ENCODE measurements at regions not wholly inside any gene's neighbourhood (a gene's known extent, or its start where the extent isn't known, plus 50 kb on each side); places are given as distances from the start of the nearest gene placed in this dataset.

DNA sequence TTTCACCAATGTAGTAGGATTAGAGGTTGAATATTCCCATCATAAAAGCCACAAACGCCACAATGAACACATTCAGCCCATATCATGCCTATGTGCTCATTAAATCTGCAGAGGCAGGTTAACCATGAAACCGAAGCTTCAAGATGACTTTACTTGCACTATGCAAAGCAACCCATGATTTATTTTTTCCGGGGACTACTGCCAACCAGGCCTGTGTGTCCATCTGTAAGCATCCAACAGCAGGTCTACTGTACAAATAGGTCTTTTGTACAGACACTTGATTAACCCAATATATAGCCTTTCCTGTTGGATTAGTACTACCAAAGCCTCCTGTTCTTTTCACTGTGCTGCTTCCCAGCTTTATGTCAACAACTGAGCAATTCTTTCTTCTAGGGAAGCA is 104.9 kb upstream of the CDH10 start:
- intact Hi-C loops (cut with micrococcal nuclease) = no loop called here
- CTCF ChIA-PET = no interaction called here
- Mint-ChIP-seq H3K36me3 (ENCODE audit: low read depth) (no peaks in the 10 kb centered on the region), H3K4me1 (ENCODE audit: low read depth) (no peaks in the 10 kb centered on the region), H3K27ac (no peak overlapping the region), H3K4me3 (no peak overlapping the region), H3K27me3 (ENCODE audit: low read depth) (no peaks in the 10 kb centered on the region), H3K9me3 (peaks cover 24% of the 10 kb centered on the region)
- DNase-seq = no peak

DNA sequence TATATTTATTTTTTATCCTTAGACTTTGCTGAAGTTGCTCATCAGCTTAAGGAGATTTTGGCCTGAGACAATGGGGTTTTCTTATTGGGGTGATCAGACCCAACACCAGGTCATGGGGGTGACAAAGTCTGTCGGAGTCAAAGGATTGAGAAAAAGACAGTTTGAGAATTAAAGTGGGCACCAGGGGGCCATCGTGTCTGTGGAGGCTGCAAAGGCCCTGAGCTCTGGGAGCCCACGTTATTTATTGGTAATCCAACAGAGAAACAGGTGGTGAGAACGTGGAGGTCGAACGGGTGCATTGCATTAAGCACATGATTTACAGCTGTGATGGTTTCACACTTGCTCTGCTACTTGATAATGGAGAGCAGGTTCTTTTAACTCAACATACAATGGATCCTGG is 102.5 kb upstream of the CDH10 start:
- CTCF ChIA-PET = no interaction called here
- intact Hi-C loops (cut with micrococcal nuclease) = no loop called here

DNA sequence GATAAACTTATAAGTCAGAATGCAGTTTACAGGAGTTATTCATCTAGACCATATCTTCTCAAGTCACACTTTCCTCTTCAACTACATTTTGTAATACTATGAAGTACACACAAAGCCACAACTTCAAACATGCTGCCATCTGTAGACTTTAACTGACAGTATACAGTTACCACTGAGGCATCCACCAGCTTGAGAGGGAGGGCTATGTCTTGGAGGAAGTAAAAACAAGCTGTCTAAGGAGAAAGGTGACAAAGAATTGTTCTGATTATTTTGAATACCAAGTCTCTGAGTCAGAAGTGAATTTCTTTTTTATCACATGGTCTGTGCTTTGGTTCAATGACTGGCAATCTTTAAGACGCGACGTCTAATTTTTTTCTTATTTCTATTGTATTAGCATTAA is 97.6 kb upstream of the CDH10 start:
- intact Hi-C loops (cut with micrococcal nuclease) = no loop called here
- no peak overlapping the region for H3K4me3 Mint-ChIP-seq
- no peak for DNase-seq
- CTCF ChIA-PET = interaction anchor here (0.6 kb wide), 1 partner anchor 931 kb away, joined by 3 read pairs; no protein-coding TSS in a partner anchor
- peaks cover 15% of the 10 kb centered on the region for H3K9me3 Mint-ChIP-seq
- H3K27me3 Mint-ChIP-seq (ENCODE audit: low read depth) = no peaks in the 10 kb centered on the region
- H3K27ac Mint-ChIP-seq = no peak overlapping the region
- no peaks in the 10 kb centered on the region for H3K36me3 Mint-ChIP-seq (ENCODE audit: low read depth)
- no peaks in the 10 kb centered on the region for H3K4me1 Mint-ChIP-seq (ENCODE audit: low read depth)

More for the DNA sequence above, 102.5 kb upstream of the CDH10 start:
- no peak for DNase-seq
- no peaks in the 10 kb centered on the region for H3K36me3 Mint-ChIP-seq (ENCODE audit: low read depth)
- H3K4me1 Mint-ChIP-seq (ENCODE audit: low read depth) = no peaks in the 10 kb centered on the region
- H3K4me3 Mint-ChIP-seq = no peak overlapping the region
- H3K27me3 Mint-ChIP-seq (ENCODE audit: low read depth) = no peaks in the 10 kb centered on the region
- H3K27ac Mint-ChIP-seq = no peak overlapping the region
- H3K9me3 Mint-ChIP-seq = peaks cover 13% of the 10 kb centered on the region

DNA sequence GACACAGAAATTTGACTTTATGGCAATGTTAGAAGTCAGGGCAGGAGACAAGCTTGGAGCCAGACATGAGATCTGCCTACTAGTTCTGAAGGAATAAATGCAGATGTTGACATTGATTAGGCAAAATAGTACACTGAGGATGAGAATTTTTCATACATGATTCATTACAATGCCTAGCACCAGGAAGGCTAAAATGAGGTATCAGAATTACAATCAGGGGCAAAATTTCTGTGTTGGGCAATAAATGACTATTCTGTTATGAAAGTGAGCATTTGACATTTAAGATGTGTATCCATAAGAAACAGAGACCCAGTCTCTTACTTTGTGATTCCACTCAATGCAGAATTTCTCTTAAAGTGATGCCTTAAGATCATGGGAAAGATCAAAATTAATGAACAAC is 92.4 kb upstream of the CDH10 start:
- Mint-ChIP-seq H3K27me3 (ENCODE audit: low read depth) (no peaks in the 10 kb centered on the region), H3K4me3 (no peak overlapping the region), H3K36me3 (ENCODE audit: low read depth) (no peaks in the 10 kb centered on the region), H3K9me3 (peaks cover 13% of the 10 kb centered on the region), H3K4me1 (ENCODE audit: low read depth) (no peaks in the 10 kb centered on the region), H3K27ac (no peak overlapping the region)
- CTCF ChIA-PET = no interaction called here
- DNase-seq = no peak
- intact Hi-C loops (cut with micrococcal nuclease) = no loop called here

DNA sequence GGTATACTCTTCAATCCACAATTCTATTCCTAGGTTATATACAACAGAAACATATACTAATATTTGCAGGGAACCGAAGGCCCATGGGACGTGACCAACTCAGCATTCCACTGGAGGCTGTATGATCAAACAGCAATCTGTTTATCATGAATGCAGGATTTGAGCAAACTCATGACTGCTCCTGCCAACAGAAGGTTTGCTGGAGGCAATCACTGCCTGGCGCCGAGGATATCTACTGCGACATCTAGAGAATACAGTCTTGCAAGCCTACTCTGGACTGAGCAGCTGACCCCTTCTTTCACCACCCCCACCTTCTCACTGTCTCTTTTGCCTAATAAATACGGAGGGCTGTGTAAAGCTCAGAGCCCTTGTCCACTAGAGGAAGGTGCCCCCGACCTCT is 90.5 kb upstream of the CDH10 start:
- Mint-ChIP-seq H3K4me1 (ENCODE audit: low read depth) (no peaks in the 10 kb centered on the region), H3K27ac (no peak overlapping the region), H3K4me3 (no peak overlapping the region), H3K9me3 (peaks cover 12% of the 10 kb centered on the region), H3K36me3 (ENCODE audit: low read depth) (no peaks in the 10 kb centered on the region), H3K27me3 (ENCODE audit: low read depth) (no peaks in the 10 kb centered on the region)
- intact Hi-C loops (cut with micrococcal nuclease) = no loop called here
- DNase-seq = no peak
- CTCF ChIA-PET = no interaction called here

DNA sequence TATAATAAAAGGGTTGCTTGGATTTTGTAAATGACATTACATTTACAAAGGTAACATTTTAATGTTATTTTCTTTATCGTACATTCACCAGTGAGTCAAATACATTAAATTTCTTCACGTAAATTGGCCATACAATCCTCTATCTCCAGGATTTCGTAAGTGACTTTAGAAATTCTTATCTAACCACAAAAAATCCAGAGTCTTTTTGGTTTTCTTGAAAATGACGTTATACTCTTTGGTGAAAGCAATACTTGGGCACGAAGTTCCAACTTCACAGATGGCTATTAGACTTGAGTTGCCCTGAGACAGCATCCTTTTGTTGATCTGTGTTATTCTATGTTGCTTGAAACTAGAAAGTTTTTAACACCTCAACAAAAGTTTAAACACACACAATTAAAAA is 87.4 kb upstream of the CDH10 start:
- DNase-seq = no peak
- Mint-ChIP-seq H3K4me1 (ENCODE audit: low read depth) (no peaks in the 10 kb centered on the region), H3K9me3 (peaks cover 18% of the 10 kb centered on the region), H3K27me3 (ENCODE audit: low read depth) (no peaks in the 10 kb centered on the region), H3K36me3 (ENCODE audit: low read depth) (no peaks in the 10 kb centered on the region), H3K4me3 (no peak overlapping the region), H3K27ac (no peak overlapping the region)
- intact Hi-C loops (cut with micrococcal nuclease) = no loop called here
- CTCF ChIA-PET = no interaction called here

DNA sequence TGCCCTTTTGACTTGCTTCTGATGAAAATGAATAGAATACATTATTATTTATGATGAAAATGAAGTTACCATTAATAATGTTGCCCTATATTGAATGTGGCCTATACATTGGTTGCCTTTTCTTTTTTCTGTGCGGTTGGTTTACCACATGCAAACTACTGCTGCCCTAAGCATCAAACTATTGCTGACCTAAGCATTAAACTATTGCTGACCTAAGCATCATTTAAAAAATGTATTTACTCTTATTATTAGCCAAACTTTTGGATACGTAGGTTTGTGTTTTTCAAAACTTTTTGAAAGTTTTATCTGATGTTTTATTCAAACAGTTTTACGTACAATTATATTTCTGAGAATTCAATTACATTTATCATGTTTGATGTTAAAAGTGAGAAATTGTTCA is 76.0 kb upstream of the CDH10 start:
- H3K36me3 Mint-ChIP-seq (ENCODE audit: low read depth) = no peaks in the 10 kb centered on the region

DNA sequence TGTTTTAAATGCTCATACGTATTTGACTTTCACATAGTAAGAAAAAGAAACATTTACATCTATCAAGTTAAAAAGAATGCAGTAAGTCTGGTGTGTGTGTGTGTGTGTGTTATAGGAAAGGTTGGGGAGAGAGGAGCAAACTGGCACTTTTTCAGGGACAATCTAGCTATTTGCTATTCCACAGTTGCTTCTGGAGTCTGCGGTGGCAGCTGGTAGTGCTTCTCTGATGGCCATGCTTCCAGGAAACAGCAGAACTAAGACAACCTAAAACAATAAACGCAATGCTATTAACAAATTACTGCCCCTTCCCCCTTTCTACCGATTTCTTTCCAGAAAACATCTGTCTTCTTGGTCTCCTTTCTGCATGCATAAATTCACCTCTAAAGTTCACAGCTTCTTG is 70.0 kb upstream of the CDH10 start:
- H3K27me3 Mint-ChIP-seq (ENCODE audit: low read depth) = no peaks in the 10 kb centered on the region
- H3K4me1 Mint-ChIP-seq (ENCODE audit: low read depth) = no peaks in the 10 kb centered on the region
- no peak for DNase-seq
- CTCF ChIA-PET = no interaction called here
- intact Hi-C loops (cut with micrococcal nuclease) = no loop called here
- H3K4me3 Mint-ChIP-seq = no peak overlapping the region
- peaks cover 3% of the 10 kb centered on the region for H3K9me3 Mint-ChIP-seq
- H3K27ac Mint-ChIP-seq = no peak overlapping the region
- H3K36me3 Mint-ChIP-seq (ENCODE audit: low read depth) = no peaks in the 10 kb centered on the region

More for the DNA sequence above, 76.0 kb upstream of the CDH10 start:
- no peaks in the 10 kb centered on the region for H3K4me1 Mint-ChIP-seq (ENCODE audit: low read depth)
- DNase-seq = no peak
- peaks cover 10% of the 10 kb centered on the region for H3K9me3 Mint-ChIP-seq
- intact Hi-C loops (cut with micrococcal nuclease) = no loop called here
- CTCF ChIA-PET = no interaction called here
- no peaks in the 10 kb centered on the region for H3K27me3 Mint-ChIP-seq (ENCODE audit: low read depth)
- H3K4me3 Mint-ChIP-seq = no peak overlapping the region
- no peak overlapping the region for H3K27ac Mint-ChIP-seq

DNA sequence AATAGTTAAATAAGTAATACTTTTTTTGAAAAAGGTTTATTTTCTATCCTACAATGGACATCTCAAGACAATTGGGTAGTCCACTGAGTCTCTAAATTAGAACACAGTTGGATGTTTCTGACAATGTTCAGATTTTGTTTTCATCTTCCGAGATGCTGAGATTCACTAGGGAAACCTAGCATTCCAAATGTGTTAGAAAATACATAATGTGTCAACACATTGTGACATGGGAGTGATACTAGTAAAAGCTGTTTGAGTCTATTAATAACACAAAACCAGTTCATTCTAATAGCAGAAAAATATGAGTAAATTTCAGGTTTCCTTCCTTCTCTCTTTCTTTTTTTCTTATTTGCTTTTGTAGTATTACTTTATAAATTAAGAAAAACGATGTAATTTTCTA is 68.2 kb upstream of the CDH10 start:
- no peaks in the 10 kb centered on the region for H3K4me1 Mint-ChIP-seq (ENCODE audit: low read depth)
- intact Hi-C loops (cut with micrococcal nuclease) = no loop called here

DNA sequence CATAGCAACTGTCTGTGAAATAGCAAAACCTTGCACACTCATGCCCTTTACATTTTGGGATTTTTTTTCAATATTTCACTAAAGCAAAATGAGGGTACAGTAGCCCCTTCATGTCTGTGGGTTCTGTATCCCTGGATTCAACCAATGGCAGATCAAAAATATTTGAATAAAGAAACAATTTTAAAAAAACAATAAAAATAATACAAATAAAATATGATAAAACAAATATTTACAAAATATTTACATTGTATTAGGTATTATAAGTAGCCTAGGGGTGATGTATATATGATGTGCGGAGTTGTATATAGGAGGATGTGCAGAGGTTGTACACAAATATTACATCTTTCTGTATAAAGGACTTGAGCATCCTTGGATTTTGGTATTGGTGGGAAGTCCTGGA is 67.3 kb upstream of the CDH10 start:
- Mint-ChIP-seq H3K36me3 (ENCODE audit: low read depth) (no peaks in the 10 kb centered on the region), H3K27ac (no peak overlapping the region), H3K4me3 (no peak overlapping the region), H3K4me1 (ENCODE audit: low read depth) (no peaks in the 10 kb centered on the region), H3K9me3 (peaks cover 6% of the 10 kb centered on the region), H3K27me3 (ENCODE audit: low read depth) (no peaks in the 10 kb centered on the region)
- CTCF ChIA-PET = no interaction called here
- no peak for DNase-seq
- intact Hi-C loops (cut with micrococcal nuclease) = no loop called here

More for the DNA sequence above, 68.2 kb upstream of the CDH10 start:
- Mint-ChIP-seq H3K9me3 (peaks cover 2% of the 10 kb centered on the region), H3K27ac (no peak overlapping the region), H3K4me3 (no peak overlapping the region), H3K27me3 (ENCODE audit: low read depth) (no peaks in the 10 kb centered on the region), H3K36me3 (ENCODE audit: low read depth) (no peaks in the 10 kb centered on the region)
- CTCF ChIA-PET = no interaction called here
- DNase-seq = no peak

DNA sequence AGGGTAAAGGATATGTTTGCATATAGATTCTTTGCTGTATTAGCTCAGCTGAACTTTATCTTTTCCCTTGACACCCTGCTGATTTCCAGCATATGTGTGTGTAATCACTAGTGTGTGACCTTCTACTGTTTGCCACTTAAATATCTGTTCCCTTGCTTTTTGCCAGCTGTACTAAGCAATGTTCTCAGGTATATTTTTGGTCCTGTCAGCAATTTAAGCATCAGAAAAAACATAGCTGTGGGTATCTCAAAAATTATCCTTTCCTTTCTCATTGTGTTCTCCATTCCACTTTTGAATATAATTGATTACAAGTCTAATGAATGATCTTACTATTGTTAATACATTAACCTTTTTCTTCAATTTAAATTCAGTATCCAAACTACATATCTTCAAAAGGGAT is 59.2 kb upstream of the CDH10 start:
- no peaks in the 10 kb centered on the region for H3K36me3 Mint-ChIP-seq (ENCODE audit: low read depth)
- intact Hi-C loops (cut with micrococcal nuclease) = no loop called here

More for the DNA sequence above, 59.2 kb upstream of the CDH10 start:
- DNase-seq = no peak
- CTCF ChIA-PET = no interaction called here
- H3K4me3 Mint-ChIP-seq = no peak overlapping the region
- no peak overlapping the region for H3K27ac Mint-ChIP-seq
- peaks cover 18% of the 10 kb centered on the region for H3K9me3 Mint-ChIP-seq
- H3K4me1 Mint-ChIP-seq (ENCODE audit: low read depth) = no peaks in the 10 kb centered on the region
- no peaks in the 10 kb centered on the region for H3K27me3 Mint-ChIP-seq (ENCODE audit: low read depth)

Measured in activated naive CD4-positive, alpha-beta T cell treated with anti-CD3 and anti-CD28 coated beads for 36 hours (primary cell).